ENCODE measurements at regions not wholly inside any gene's neighbourhood (a gene's known extent, or its start where the extent isn't known, plus 50 kb on each side); places are given as distances from the start of the nearest gene placed in this dataset.
"Not testable (repeated sequence)": the region's sequence is repeated elsewhere in the genome, so short reads cannot be mapped to it uniquely, and the experiment has no call there.

- no peak for DNase-seq (ENCODE audit: low spot score)
These were observed 407.3 kb upstream of the PPP2R3A start for GRCh38 chr3:135558150-135558783.

- DNase-seq (ENCODE audit: low spot score), result no peak
These were observed 406.6 kb upstream of the PPP2R3A start for GRCh38 chr3:135558906-135559305.

GRCh38 chr3:135559802-135560201 is 405.7 kb upstream of the PPP2R3A start:
- DNase-seq (ENCODE audit: low spot score), result no peak

- DNase-seq (ENCODE audit: low spot score), result no peak
These were observed 404.7 kb upstream of the PPP2R3A start for GRCh38 chr3:135560847-135561246.

GRCh38 chr3:135564696-135565095 is 400.8 kb upstream of the PPP2R3A start:
- DNase-seq (ENCODE audit: low spot score), result no peak

- DNase-seq (ENCODE audit: low spot score), result no peak
These were observed 400.0 kb upstream of the PPP2R3A start for GRCh38 chr3:135565546-135565945.

GRCh38 chr3:135567223-135567622 is 398.3 kb upstream of the PPP2R3A start:
- DNase-seq (ENCODE audit: low spot score), result no peak

- no peak for DNase-seq (ENCODE audit: low spot score)
These were observed 388.8 kb upstream of the PPP2R3A start for GRCh38 chr3:135576751-135577150.

- no peak for DNase-seq (ENCODE audit: low spot score)
These were observed 383.7 kb upstream of the PPP2R3A start for GRCh38 chr3:135581806-135582205.

- no peak for DNase-seq (ENCODE audit: low spot score)
These were observed 382.7 kb upstream of the PPP2R3A start for GRCh38 chr3:135582800-135583199.

- DNase-seq (ENCODE audit: low spot score), result no peak
These were observed 369.0 kb upstream of the PPP2R3A start for GRCh38 chr3:135596563-135596962.

GRCh38 chr3:135597855-135598254 is 367.7 kb upstream of the PPP2R3A start:
- no peak for DNase-seq (ENCODE audit: low spot score)

GRCh38 chr3:135598597-135598996 is 366.9 kb upstream of the PPP2R3A start:
- DNase-seq (ENCODE audit: low spot score), result no peak

GRCh38 chr3:135604512-135604911 is 361.0 kb upstream of the PPP2R3A start:
- DNase-seq (ENCODE audit: low spot score), result not testable (repeated sequence)

- DNase-seq (ENCODE audit: low spot score), result no peak
These were observed 347.4 kb upstream of the PPP2R3A start for GRCh38 chr3:135618123-135618522.

- DNase-seq (ENCODE audit: low spot score), result no peak
These were observed 344.2 kb upstream of the PPP2R3A start for GRCh38 chr3:135621184-135621920.

GRCh38 chr3:135622215-135622614 is 343.3 kb upstream of the PPP2R3A start:
- no peak for DNase-seq (ENCODE audit: low spot score)

- DNase-seq (ENCODE audit: low spot score), result no peak
These were observed 342.9 kb upstream of the PPP2R3A start for GRCh38 chr3:135622656-135623055.

GRCh38 chr3:135623558-135623957 is 342.0 kb upstream of the PPP2R3A start:
- no peak for DNase-seq (ENCODE audit: low spot score)

GRCh38 chr3:135627057-135627456 is 338.5 kb upstream of the PPP2R3A start:
- no peak for DNase-seq (ENCODE audit: low spot score)

GRCh38 chr3:135629701-135630408 is 335.7 kb upstream of the PPP2R3A start:
- no peak for DNase-seq (ENCODE audit: low spot score)

GRCh38 chr3:135632556-135633065 is 332.9 kb upstream of the PPP2R3A start:
- DNase-seq (ENCODE audit: low spot score), result no peak

GRCh38 chr3:135633078-135633477 is 332.4 kb upstream of the PPP2R3A start:
- no peak for DNase-seq (ENCODE audit: low spot score)
